ENCODE measurements at regions not wholly inside any gene's neighbourhood (a gene's known extent, or its start where the extent isn't known, plus 50 kb on each side); places are given as distances from the start of the nearest gene placed in this dataset.
A peak's percentile ranks its signal among the peaks of the same experiment; 100 is the strongest.
"Not testable (repeated sequence)": the region's sequence is repeated elsewhere in the genome, so short reads cannot be mapped to it uniquely, and the experiment has no call there.

GRCh38 chr7:52592698-52593097 lies 442.7 kb upstream of the POM121L12 start:
- no peak for DNase-seq

DNA sequence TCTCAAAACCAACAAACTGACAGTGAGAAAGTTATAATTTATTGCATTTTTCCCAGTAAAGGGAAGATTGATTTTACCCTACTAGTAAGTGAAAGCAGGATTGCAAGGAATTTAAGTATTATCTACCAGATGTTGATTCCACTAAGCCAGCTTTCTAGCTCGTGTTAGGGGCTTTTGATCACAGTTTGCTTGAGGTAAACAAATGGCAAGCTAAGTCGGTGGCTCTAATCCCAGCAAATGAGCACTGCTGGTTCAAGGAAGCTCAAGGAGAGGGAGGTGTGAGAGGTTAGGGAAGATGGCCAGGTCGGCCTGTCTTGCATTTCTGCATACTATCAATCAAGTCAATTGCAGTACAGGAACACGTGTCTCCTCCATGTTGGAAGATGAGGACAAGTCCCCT lies 448.7 kb upstream of the POM121L12 start:
- DNase-seq = no peak

- no peak for DNase-seq
Measured at GRCh38 chr7:52584041-52584440, 451.4 kb upstream of the POM121L12 start.

DNA sequence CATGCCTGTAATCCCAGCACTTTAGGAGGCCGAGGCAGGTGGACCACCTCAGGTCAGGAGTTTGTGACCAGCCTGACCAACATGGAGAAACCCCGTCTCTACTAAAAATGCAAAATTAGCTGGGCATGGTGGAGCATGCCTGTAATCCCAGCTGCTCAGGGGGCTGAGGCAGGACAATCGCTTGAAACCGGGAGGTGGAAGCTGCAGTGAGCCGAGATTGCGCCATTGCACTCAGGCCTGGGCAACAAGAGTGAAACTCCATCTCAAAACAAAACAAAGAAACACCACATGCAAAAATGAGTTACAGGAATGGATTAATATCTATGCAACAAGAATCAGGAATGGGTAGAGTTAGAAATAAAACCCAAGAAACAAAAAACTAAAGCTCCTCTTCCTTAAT lies 462.3 kb upstream of the POM121L12 start:
- DNase-seq = not testable (repeated sequence)

DNA sequence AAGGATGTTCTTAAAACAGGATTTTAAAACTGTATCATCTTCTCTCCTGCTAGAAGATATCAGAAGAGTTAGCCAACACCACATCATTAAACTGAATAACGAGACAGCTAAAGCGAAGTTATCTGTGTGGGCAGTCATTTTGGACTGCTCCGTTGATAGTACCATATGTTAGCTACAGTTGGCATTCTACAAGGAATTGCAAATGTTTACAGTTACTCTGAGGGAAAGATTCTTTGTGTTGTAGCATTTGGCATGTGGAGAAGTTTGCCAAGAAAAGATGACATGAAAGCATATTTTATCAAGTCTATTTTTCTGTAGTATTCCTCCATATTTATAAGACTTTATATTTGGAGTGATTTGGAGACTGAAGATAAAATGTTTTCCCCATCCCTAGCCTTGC lies 464.4 kb upstream of the POM121L12 start:
- DNase-seq = no peak

DNA sequence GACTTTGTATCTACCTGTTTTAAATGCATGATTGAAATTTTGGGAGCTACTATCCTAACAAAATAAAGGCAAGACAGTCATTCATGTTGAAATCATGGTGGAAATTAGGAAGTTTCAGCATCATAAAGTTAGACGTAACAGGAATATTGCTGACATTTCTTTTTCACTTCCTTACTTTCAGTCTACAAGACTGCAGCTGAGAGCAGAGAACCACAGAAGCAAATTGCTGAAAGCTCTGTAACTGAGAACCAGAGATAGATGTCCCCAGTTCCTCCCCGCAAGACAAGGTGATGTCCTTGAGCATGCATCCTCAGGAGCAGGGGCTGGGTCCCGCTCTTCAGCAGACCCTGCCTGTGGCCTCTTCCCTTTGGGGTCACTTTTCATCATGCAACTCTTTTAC lies 466.3 kb upstream of the POM121L12 start:
- no peak for DNase-seq

GRCh38 chr7:52565974-52566373 lies 469.5 kb upstream of the POM121L12 start:
- no peak for DNase-seq

DNA sequence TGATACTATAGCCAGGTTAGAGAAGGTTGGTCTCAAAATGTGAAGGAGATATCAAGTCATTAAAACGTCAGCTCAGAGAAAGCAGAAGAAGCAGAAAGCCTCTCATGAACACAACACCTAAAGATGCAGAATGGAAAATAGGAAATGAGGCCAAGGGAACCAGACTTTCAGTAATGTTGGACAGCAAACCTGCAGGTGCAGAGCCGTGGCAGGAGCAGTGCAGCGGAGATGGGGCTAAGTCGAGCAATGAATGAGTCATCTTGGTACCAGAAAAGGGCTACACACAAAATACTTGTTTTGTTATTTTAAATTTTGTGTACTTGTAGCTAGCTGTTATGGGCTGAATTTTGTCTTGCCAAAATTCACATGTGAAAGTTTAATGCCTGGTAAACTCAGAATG lies 479.6 kb upstream of the POM121L12 start:
- DNase-seq = no peak

GRCh38 chr7:52547308-52547910 lies 488.0 kb upstream of the POM121L12 start:
- DNase-seq = no peak

GRCh38 chr7:52541198-52541765 lies 494.2 kb upstream of the POM121L12 start:
- not testable (repeated sequence) for DNase-seq

- DNase-seq = no peak
Measured at GRCh38 chr7:52540041-52540440, 495.4 kb upstream of the POM121L12 start.

DNA sequence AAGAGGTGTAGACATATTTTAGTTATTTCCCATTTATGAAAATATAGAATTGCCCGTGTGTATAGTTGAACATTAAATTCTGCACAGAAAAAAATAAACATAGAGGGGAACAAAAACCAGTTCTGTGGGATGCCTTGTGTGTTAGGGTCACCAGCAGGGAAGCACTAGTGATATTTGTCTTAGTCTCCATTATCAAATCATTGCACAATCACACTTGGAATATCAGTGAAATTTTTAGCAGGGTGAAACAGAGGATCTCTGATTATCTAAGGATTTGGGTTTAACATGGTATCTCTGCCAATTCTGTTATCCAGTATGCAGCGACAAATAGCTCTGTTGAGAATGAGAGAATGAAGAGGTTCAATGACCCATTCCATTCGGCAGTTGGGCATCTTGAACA lies 496.0 kb upstream of the POM121L12 start:
- no peak for DNase-seq

DNA sequence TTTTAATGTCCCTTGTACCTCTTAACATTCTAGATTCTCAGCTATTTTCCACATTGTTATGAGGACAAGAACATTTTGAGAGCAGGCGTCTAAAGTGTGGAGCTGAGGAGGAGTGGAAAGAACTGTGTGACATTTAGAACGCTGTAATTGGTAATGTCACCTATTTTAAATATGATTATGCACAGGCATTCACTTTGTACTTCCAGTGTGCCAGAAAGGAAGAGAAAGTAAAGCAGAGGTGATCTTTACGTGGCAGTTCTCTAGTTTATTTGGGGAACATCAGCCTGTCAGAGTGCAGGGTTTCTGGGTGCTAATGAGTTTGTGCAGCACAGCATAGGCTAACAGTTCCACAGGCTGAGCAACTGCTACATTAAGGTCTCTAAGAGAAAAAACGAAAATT lies 498.4 kb upstream of the POM121L12 start:
- DNase-seq = peak in 4 of 56 donors; percentile 4 to 47 (median 34)

DNA sequence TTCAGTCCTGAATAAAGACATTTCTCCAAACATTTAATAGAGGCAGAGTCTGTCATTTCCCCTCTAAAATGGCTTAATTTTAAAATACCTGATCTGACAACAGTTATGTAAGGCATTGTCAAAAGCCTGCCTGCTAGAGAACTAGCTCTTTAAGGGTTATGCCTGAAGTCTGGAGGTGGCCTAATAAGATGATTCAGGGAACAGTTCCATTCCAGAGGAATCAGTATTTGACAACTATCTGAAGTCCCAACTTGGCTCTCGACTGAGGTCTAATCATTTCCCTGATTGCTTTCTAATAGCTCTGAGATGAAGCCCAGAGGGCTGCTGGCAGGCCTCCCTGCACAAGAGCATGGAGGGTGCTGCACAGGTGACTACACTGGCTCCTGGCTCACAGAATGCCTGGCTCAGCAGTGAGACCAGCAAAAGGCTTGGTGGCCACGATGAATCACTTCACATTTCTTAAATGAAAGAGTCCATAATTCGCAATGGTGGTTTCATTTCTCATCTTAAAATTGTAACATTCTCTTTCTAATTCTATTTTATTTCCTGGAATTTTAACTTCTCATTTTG lies 509.6 kb upstream of the POM121L12 start:
- DNase-seq = peak in 5 of 56 donors; percentile 4 to 27 (median 8)

- DNase-seq = no peak
Measured at GRCh38 chr7:52518869-52519268, 516.6 kb upstream of the POM121L12 start.

GRCh38 chr7:52512656-52513055 lies 522.8 kb upstream of the POM121L12 start:
- no peak for DNase-seq

- no peak for DNase-seq
Measured at GRCh38 chr7:52507546-52508255, 527.7 kb upstream of the POM121L12 start.

DNA sequence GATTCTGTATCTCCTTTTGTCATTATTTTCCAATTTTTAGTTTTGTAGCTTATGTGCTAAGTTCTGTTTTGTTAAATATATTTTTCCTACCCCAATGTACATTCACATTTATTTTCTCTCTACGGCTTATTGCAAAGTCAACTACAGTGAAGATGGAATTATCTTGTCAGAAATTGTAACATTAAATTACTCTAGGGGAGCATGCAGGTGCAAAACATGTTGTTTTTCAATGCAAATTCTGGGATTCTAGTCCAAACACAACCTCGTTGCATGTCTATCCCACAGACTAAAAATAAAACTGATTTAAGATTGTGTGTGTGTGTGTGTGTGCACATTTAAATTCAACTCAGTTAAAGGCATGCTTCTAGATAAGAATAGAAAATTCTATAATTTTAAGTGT lies 529.1 kb upstream of the POM121L12 start:
- no peak for DNase-seq

- DNase-seq = no peak
Measured at GRCh38 chr7:52504561-52504960, 530.9 kb upstream of the POM121L12 start.

- DNase-seq = peak in 2 of 56 donors; percentile 1 to 30
Measured at GRCh38 chr7:52502281-52502680, 533.2 kb upstream of the POM121L12 start.

GRCh38 chr7:52501696-52502095 lies 533.7 kb upstream of the POM121L12 start:
- DNase-seq = no peak

- no peak for DNase-seq
Measured at GRCh38 chr7:52500841-52501240, 534.6 kb upstream of the POM121L12 start.

DNA sequence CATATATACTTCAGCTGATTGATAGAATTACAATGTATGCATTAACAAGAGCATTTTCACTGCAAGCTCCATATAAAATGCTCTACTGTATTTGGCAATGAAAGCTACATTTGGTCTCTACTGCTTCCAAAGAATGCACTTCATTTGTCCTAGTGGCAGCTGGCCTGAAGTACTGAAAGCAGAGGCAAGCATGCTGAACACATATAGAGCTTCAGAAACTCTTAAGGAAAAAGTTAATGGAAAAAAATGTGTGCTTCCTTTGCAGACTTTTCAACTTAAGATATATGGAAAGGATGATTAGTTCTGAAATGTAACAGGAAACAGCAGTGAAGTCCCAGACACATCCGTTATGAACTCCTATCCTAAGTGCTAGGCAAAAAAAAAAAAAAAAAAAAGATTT lies 537.1 kb upstream of the POM121L12 start:
- no peak for DNase-seq
